ENCODE measurements at regions not wholly inside any gene's neighbourhood (a gene's known extent, or its start where the extent isn't known, plus 50 kb on each side); places are given as distances from the start of the nearest gene placed in this dataset.

DNA sequence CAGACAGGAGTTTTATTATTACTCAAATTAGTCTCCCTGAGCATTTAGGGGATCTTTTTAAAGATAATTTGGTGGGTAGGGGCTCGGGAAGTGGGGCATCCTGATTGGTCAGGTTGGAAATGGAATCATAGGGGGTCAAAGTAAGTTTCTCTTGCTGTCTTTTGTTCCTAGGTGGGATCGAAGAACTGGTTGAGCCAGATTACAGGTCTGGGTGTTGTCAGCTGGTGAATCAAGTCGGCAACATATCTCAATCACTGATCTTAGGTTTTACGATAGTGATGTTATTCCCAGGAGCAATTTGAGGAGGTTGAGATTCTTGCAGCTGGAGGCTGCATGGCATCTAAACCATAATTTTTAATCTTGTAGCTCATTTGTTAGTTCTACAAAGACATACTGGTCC, 629.5 kb upstream of the AMOT start:
- TF ChIP-seq, protein P1, sequence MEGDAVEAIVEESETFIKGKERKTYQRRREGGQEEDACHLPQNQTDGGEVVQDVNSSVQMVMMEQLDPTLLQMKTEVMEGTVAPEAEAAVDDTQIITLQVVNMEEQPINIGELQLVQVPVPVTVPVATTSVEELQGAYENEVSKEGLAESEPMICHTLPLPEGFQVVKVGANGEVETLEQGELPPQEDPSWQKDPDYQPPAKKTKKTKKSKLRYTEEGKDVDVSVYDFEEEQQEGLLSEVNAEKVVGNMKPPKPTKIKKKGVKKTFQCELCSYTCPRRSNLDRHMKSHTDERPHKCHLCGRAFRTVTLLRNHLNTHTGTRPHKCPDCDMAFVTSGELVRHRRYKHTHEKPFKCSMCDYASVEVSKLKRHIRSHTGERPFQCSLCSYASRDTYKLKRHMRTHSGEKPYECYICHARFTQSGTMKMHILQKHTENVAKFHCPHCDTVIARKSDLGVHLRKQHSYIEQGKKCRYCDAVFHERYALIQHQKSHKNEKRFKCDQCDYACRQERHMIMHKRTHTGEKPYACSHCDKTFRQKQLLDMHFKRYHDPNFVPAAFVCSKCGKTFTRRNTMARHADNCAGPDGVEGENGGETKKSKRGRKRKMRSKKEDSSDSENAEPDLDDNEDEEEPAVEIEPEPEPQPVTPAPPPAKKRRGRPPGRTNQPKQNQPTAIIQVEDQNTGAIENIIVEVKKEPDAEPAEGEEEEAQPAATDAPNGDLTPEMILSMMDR (IDR thresholded peaks at IDR 0.05): no peak
- TF ChIP-seq POLR2A (IDR thresholded peaks at IDR 0.05): no peak

Data from tibial nerve (tissue), 3 donors.